Brain pericyte (primary cell): ENCODE measurements at regions not wholly inside any gene's neighbourhood (a gene's known extent, or its start where the extent isn't known, plus 50 kb on each side); places are given as distances from the start of the nearest gene placed in this dataset.

Experiments used
- DNase-seq: peaks from one replicate; pipeline ENCODE4 v3.0.0-alpha.2; 2012; ENCODE audit warnings: low read depth, low spot score

GRCh38 chr16:5862103-5862840 is 764.7 kb upstream of the EEF2KMT start:
- no peak for DNase-seq

GRCh38 chr16:5861241-5861640 is 763.6 kb upstream of the EEF2KMT start:
- DNase-seq = no peak

GRCh38 chr16:5858180-5858579 is 760.6 kb upstream of the EEF2KMT start:
- DNase-seq = no peak

- no peak for DNase-seq
Observed at GRCh38 chr16:5854027-5854426, 756.4 kb upstream of the EEF2KMT start.

- no peak for DNase-seq
Observed at GRCh38 chr16:5852151-5852550, 754.6 kb upstream of the EEF2KMT start.

DNA sequence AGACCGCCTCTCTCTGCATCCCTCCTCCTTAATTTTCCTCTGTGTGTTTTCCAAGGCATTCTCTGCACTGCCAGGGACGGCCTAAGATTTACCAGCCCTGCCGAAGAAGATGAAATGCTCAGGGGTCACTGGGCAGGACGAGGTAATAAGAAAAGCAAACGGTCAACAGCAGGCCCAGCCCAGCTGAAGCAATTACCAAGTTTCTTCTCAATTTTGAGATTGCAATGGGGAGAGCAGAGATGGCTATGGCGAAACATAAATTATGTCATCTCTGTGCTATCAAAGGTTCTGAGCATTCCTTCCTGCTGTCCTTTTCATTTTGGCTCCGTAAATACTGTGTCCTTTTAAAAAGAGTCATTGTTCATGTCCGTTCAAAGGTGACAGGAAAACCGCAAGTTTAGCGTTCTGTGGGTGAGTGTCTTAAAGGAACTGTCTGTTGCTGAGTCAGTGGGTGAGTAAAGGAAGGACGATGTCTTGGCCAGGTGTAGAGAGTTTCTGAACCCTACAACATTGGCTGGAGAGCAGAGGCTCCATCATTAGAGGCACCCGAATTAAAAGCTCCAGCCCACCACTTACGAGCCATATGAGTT is 753.9 kb upstream of the EEF2KMT start:
- no peak for DNase-seq

DNA sequence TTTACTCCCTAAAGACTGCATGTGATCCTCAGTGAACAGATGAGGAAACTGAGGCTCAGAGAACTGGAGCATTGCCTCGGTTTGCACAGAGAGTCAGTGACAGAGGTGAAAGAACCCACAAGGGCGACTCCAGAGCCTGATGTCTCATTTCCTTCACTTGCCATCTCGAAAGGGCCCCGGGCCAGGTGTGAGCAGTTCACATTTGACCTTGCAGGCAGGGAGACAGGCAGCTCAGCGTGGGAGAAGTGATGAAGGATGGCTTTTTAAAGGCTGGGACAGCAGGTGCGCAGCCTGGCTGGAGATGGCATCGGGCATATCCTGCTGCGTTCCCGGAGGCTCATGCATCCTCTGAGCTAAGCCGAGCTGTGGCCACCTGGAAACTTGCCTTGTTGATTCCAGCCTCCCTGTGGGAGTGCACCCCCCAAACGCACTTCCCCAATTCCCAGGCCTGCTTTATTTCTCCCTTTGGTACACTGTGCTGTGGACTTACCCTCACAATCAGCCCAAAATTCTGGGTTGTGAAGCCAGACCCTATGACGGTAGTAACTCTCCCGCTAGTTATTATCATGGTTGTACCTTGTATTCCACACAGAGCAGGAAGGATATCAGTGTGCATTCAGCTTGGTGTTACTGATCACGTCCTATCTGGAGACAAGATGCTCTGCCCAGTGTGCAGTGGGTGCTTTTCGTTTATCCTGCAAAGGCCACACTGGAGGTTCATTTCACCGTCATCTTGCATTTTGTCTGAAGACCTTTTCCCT is 753.2 kb upstream of the EEF2KMT start:
- no peak for DNase-seq

GRCh38 chr16:5845046-5845445 is 747.5 kb upstream of the EEF2KMT start:
- no peak for DNase-seq

GRCh38 chr16:5841974-5842373 is 744.4 kb upstream of the EEF2KMT start:
- DNase-seq = no peak

- DNase-seq = no peak
Observed at GRCh38 chr16:5838725-5839124, 741.1 kb upstream of the EEF2KMT start.

GRCh38 chr16:5838071-5838470 is 740.5 kb upstream of the EEF2KMT start:
- no peak for DNase-seq

DNA sequence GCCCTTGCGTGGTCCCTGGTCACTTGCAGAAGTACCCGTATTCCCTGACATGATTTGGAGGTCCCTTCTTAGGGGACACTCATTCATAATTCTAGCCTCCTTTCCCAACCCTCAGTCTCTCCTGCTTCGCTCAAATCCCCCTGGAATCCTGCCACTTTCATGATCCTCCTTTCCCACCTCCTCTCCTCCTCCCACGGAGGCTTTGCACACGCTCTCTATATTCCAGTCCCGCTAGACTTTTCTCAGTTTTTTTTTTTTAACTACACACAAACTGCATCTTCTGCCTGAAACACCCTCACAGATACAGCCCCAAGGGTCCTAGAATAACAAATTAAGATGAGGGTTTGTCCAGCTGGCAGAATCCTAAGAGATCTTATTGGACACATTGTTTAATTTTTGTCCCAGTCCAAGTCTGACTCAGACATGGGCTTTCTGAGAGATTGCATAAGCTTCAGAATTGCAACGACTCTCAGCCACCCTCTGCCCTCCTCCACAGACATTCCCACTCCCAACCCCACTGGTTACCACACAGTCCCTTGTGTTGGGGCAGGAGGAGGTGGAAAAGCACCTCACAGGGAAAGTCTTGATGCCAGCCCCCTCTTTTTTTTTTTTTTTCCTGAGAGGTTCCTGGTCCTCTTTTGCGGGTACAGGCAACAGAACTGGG is 739.5 kb upstream of the EEF2KMT start:
- no peak for DNase-seq

- no peak for DNase-seq
Observed at GRCh38 chr16:5835876-5836275, 738.3 kb upstream of the EEF2KMT start.

- DNase-seq = no peak
Observed at GRCh38 chr16:5826332-5826731, 728.7 kb upstream of the EEF2KMT start.

DNA sequence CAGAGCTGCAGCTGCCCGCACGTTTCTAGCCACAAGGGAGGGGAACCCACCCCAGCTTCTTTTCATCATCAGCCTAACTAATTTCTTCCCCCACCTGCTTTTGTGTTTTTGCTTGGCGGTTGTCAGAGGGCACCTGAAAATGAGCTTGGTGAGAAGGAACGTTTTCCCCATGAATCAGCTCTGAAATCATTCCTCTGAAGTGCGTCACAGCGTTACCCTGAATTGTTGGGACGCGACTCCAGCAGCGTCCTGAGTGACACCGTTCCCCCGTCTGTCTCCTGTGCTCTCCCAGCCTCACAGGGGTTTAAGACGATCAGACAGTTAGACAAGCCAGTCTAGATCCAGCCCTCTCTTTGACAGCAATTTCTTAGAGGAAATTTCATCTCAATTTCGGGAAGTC is 722.9 kb upstream of the EEF2KMT start:
- no peak for DNase-seq

DNA sequence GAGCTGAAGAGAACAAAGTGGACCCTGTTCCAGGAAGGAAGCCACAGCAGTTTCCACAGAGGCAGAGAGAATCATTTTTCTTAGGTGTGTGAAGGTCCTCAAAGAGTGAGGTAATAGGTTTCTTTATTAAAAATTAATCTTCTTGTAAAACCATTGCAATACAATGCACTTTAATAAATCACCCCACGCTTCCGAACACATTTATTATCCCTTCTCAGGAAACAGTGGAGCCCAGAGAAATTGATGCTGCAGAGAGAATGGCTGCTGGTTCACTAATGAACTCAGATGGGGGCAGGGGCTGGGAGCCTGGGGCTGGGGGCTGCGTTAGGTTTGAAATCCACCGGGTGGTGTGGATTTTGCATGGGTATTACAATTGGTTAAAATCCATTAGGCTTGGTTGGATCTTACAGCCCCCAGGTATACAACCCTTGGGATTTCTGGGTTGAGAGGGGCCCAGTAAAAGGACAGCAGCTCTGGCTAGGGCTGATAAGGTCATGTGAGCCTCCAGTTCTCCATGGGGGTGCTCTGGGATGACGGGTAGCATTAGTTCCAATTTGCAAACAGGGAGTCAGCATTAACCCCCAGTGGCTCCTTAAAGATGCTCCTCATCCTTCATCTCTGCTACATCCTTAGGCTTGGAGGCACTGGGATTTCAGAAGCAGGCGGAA is 718.1 kb upstream of the EEF2KMT start:
- no peak for DNase-seq

DNA sequence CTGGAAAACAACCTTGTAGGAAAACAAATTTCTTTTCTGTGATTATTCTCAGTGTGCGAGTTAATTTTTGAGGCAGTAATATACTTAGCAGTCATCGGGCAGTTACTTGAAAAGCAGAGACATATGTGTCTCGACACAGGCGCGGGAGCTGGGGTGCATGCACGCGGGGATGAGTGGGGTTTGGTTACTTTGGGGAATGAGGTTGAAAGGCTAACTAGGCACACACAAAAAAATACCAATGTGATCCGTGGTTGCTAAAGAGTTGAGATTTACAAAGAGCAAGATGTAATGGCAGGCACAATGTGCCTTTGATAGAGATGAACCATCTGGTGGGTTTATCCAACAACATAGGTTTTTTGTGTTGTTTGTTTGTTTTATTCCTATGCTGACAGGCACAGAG is 703.8 kb upstream of the EEF2KMT start:
- no peak for DNase-seq

GRCh38 chr16:5793556-5793955 is 696.0 kb upstream of the EEF2KMT start:
- DNase-seq = no peak

- DNase-seq = no peak
Observed at GRCh38 chr16:5791011-5791657, 693.5 kb upstream of the EEF2KMT start.

GRCh38 chr16:5790512-5790911 is 692.9 kb upstream of the EEF2KMT start:
- no peak for DNase-seq

DNA sequence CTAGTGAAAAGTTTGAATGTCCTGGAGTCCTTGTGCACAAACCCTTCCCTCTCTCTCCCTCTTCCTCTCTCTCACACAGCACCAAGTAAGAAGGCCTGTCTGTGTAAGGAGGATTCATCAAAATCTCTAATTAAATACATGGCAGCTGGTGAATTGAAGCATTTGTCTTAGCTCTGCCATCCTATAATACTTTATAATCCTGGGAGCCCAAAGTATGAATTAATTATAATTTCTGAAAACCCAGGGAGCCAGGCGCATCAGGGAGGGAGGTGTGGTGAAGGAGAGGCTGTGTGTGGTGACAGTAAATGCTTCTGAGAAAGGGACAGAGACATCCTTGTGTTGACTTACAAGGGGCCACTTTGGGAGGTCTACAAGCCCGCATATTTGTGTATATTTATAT is 691.4 kb upstream of the EEF2KMT start:
- no peak for DNase-seq
